Activated CD4-positive, alpha-beta T cell treated with anti-CD3 and anti-CD28 coated beads, Interleukin-2, amount 50 U/mL, for 16 hours (primary cell): ENCODE measurements at regions not wholly inside any gene's neighbourhood (a gene's known extent, or its start where the extent isn't known, plus 50 kb on each side); places are given as distances from the start of the nearest gene placed in this dataset.
"Not testable (repeated sequence)": the region's sequence is repeated elsewhere in the genome, so short reads cannot be mapped to it uniquely, and the experiment has no call there.

Experiments
- DNase-seq: peaks from one replicate; pipeline ENCODE4 v3.0.0-alpha.2; 2020

DNA sequence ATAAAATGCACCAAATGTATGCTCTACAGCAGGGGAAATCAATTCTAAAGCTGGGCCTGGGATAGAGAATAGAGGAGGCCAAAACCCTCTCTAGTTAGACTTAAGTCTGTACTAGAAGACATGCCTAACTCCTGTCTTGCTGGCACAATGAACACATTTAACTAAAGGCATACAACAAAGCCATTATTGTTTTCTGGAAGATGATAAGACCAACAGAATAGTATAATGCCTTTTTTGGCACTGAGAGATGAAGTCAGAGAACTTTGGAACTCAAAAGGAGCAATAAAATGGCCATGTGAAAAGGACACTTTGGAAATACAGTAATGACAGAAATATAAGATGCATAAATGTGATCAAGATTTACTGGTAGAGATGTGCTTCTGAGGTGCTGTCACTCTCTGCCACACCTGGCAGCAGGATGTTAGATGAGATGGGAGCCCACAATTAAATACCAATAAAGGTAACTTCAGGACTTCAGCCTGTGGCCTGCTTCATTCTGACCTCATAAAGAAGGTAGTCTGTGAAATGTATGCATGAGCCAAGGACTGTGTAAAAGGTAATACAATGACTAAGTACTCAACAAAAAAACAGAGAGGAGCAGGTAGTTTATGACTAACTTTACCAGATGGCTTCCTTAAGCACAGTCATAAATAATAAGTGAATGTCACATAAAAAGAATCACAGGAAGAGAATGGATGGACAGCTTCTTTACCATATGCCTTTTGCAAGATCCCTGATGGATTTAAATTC, 333.4 kb downstream of the BCKDHB start:
- DNase-seq = no peak

DNA sequence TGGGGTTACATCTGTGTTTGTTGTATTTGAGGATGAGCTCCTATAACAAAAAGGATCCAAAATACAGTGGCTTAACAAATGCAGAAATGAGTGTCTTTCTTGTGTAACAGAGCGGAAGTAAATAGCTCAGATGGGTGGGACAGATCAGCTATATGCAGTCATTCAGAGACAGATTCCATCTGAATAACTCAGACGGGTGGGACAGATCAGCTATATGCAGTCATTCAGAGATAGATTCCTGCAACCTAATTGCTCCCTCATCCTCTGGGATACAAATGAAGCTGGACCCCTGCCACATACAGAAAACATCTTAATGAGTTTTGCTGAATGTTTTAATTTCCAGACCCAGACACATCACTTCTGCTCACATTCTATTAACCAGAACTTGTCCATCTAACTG, 332.3 kb downstream of the BCKDHB start:
- DNase-seq = no peak

DNA sequence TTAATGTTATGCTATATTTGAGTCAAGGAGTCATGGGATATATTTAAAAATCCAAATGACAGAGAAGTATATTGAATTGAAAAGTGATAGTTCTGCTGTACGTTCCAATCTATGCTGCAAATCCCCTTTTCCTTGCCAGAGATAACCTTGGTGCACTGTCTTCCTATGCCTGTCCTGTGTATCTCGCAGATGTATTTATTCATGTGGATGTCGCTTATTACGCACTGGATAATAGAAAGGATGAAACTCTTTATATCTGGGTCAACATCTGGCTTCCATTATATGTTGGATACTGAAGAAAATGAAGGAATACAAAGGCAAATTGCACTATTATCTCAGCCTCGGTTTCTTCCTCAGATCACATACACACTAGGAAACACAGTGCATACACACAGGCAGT, 331.3 kb downstream of the BCKDHB start:
- DNase-seq = no peak

DNA sequence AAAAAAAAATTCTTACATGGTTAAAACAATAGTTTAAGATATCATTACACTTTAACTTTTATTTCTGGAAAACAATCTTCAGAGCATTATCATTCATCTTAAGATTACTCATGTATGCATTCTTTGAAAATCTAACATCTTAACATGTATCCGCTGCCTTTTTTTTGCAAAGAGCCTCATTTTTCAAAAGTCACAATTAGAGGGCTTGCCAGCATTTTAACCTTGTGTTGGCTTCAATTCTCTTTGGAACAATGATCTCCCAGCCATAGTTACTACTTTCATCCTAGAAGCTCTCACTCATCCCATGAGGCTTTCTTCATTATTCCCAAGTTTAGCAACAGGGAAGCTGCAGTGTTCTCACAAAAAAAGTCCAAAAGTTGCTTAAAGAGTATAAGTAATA, 330.8 kb downstream of the BCKDHB start:
- no peak for DNase-seq

DNA sequence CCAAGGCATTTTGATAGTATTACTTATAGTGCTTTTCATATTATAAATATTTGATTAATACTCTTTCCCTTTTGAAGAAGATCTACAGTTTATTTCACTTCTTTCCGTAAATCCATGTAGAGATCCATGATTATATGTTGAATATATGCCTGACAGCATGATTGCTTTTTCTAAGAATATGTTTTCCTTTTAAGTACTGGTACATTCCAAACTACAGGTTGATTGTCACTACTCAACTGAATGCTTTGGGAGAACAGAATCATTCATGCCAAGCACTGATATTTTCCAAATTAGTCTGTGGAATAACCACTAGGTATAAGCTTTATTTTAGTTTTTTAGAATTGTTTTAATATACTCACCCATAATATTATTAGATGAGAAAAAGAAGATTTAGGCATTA, 330.2 kb downstream of the BCKDHB start:
- DNase-seq = no peak

DNA sequence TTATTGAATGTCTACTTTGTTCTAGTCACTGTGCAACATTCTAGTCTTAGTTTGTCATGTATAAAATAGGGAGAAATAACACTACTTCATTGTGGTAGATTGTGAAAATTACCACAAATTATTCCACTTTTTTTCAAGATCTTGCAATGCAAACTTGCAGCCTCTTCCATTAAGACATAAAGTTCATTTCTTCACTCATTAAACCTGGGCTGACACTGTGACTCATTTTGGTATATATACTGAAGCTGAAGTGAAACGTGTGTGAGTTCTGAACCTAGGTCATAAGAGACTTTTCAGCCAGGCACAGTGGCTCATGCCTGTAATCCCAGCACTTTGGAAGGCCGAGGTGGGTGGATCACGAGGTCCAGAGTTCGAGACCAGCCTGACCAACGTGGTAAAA, 329.0 kb downstream of the BCKDHB start:
- DNase-seq = no peak

DNA sequence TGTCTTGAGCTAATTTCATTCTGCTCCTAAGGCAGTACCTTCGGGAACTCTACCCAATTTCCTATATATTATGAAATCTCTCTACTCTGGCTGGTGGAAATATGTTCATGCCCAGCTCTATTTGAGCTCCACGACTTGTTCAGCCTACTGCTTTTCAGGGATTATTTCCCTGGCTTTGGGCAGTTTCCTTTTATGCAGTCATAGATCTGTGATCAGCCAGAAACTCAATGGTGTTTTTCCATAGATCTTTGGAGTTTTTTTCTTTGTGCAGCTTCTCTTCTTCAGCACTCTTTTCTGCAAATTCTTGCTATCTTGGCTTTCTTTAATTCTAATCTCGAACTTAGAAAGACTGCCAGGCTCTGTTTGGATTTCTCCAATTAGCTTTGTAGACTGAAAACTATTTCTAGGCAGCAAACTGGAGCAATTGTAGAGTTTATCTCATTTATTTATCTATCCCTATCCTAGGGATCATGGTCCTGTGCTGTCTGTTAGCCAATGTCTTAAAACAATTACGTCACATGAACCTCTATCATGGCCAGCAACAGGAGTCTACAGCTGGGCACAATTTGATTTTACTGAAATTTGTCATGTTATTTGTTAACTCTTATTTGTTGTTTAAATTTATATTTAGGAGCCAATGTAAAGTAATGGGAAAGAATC, 328.4 kb downstream of the BCKDHB start:
- DNase-seq = no peak

DNA sequence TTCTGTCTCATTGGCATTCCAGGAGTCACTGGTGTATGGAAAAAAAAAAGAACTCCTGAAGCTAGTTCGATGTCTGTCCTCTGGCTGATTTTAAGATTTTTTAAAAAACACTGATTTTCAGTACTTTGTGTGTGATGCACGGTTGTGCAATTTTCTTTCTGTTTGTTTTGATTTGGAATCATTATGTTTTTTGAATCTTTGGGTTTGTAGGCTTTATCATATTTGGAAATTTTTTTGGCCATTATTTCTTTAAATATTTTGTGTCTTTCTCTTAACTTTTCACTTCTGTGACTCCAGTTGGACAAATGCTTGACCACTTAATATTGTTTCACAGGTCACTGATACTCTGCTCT, 327.2 kb downstream of the BCKDHB start:
- DNase-seq = no peak

DNA sequence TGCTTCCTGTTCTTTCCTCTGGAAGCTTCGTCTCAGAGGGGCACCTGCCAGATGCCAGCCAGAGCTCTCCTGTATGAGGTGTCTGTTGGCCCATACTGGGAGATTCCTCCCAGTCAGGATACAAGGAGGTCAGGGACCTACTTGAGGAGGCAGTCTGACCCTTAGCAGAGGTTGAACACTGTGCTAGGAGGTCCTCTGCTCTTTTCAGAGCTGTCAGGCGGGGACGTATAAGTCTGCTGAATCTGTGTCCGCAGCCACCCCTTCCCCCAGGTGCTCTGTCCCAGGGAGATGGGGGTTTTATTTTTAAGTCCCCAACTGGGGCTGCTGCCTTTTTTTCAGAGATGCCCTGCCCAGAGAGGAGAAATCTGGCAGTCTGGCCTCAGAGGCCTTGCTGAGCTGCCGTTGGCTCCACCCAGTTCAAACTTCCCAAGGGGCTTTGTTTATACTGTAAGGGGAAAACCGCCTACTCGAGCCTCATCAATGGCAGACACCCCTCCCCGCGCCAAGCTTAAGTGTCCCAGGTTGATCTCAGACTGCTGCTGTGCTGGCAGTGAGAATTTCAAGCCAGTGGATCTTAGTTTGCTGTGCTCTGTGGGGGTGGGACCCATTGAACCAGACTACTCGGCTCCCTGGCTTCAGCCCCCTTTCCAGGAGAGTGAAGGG, 326.7 kb downstream of the BCKDHB start:
- no peak for DNase-seq

DNA sequence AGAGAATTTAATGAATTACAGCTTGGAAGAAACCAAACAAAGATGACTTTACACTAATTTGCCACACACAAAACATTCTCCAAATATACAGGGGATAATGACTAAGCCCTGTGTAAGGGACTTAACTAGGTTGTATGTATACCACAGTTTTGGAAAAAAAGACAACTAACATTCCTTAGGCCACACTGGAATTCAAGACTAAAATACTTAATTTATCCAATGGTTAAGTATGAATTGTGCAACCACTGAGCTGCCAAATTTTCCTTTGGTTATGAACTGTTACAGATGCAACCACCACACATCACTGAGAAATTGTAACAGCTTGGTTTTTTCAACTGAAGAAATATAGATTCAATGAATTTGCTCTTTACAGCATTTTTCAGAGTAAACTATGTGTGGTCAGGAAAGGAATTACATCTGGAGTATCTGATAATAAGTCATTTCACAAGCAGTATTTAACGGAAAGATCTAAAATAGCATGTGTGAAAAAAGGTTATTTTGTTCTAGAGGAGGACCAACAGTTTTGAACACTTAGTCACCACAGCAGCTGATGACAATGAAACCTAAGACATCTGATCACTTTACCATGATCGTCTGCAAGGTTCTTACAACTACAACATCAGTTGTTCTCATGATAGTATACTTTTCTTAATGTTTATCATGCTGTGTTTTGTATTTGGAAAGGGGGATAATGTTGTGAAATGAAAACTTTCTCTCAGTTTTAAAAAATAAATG, 318.8 kb downstream of the BCKDHB start:
- DNase-seq = no peak

DNA sequence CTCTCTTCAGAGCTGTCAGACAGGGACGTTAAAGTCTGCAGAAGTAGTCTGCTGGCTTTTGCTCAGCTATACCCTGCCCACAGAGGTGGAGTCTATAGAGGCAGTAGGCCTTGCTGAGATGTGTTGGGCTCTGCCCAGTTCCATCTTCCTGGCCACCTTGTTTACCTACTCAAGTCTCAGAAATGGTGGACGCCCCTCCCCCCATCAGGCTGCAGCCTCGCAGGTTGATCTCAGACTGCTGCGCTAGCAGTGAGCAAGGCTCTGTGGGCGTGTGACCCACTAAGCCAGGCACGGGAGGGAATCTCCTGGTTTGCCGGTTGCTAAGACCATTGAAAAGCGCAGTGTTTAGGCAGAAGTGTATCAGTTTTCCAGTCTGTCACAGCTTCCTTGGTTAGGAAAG, 305.0 kb downstream of the BCKDHB start:
- no peak for DNase-seq

DNA sequence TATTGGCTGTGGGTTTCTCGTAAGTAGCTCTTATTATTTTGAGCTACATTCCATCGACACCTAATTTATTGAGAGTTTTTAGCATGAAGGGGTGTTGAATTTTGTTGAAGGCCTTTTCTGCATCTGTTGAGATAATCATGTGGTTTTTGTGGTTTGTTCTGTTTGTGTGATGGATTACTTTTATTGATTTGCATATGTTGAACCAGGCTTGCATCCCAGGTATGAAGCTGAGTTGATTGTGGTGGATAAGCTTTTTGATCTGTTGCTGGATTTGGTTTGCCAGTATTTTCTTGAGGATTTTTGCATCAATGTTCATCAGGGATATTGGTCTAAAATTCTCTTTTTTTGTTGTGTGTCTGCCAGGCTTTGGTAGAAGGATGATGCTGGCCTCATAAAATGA, 301.5 kb downstream of the BCKDHB start:
- not testable (repeated sequence) for DNase-seq

DNA sequence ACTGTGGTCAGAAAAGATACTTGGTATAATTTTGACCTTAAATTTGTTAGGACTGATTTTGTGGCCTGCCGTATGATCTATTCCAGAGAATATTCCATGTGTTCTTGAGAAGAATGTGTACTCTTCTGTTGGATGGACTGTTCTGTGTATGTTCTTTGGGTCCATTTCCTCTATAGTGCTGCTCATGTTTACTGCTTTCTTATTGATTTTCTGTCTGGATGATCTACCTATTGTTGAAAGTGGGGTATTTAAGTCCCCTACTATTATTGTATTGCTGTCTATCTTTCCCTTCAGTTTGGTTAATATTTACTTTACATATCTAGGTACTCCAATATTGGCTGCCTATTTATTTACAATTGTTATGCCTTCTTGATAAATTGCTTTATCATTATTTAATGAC, 298.4 kb downstream of the BCKDHB start:
- DNase-seq = no peak

DNA sequence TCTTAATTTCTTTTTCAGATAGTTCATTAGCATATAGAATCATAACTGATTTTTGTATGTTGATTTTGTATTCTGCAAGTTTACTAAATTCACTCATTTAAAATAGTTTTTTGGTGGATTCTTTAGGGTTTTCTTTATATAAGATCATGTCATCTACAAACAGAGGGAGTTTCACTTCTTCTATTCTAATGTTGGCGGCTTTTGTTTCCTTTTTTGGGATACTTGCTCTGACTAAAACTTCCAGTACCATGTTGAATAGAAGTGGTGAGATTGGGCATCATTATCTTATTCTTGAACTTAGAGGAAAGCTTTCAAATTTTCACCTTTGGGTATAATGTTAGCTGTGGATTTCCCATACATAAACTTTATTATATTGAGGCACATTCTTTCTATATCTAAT, 296.9 kb downstream of the BCKDHB start:
- no peak for DNase-seq

DNA sequence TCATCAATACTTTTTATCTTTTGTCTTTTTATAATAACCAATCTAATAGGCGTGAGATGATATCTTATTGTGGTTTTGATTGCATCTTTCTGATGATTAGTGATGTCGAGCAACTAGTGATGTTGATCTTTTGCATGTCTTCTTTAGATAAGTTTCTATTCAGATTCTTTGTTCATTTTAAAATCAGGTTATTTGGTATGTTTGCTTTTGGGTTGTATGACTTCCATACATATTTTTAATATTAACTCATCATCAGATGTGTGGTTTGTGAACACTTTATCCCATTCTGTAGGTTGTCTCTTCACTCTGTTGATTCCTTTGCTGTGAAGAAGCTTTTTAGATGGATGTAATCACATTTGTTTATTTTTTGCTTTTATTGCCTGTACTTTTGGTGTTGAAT, 295.8 kb downstream of the BCKDHB start:
- DNase-seq = no peak
